ENCODE measurements at regions not wholly inside any gene's neighbourhood (a gene's known extent, or its start where the extent isn't known, plus 50 kb on each side); places are given as distances from the start of the nearest gene placed in this dataset.

GRCh38 chr12:105679982-105680381 is 349.5 kb downstream of the C12orf75 start:
- ChIA-PET CTCF (ENCODE audit: low intra/inter-chr PET ratio, low total read pairs) (no interaction called here), POLR2A (no interaction called here)
- 15% methylated on average over 1 of the region's 1 CpG for WGBS (ENCODE audit: low lambda C conversion rate)
- H3K79me2 ChIP-seq (ENCODE audit: insufficient read depth, low read length): no peaks in the 10 kb centered on the region
- H3K4me2 ChIP-seq (ENCODE audit: low read depth, low read length): no peak overlapping the region
- no TSS peak for BruUV-seq (replicated peaks)
- no peaks in the 10 kb centered on the region for H3K27me3 ChIP-seq (ENCODE audit: control insufficient read depth in 1 of 2, insufficient read depth in 2 of 2, low read length in 2 of 2)
- DNase-seq (ENCODE audit: low spot score): no peak
- TF ChIP-seq, protein P1, sequence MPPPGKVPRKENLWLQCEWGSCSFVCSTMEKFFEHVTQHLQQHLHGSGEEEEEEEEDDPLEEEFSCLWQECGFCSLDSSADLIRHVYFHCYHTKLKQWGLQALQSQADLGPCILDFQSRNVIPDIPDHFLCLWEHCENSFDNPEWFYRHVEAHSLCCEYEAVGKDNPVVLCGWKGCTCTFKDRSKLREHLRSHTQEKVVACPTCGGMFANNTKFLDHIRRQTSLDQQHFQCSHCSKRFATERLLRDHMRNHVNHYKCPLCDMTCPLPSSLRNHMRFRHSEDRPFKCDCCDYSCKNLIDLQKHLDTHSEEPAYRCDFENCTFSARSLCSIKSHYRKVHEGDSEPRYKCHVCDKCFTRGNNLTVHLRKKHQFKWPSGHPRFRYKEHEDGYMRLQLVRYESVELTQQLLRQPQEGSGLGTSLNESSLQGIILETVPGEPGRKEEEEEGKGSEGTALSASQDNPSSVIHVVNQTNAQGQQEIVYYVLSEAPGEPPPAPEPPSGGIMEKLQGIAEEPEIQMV (CRISPR knock-in tag; IDR thresholded peaks at IDR 0.05; ENCODE audit: low read depth): no peak
- no peak for TF ChIP-seq KDM2A (CRISPR knock-in tag; IDR thresholded peaks at IDR 0.05; ENCODE audit: borderline replicate concordance, low read depth)
- TF ChIP-seq, protein P2, sequence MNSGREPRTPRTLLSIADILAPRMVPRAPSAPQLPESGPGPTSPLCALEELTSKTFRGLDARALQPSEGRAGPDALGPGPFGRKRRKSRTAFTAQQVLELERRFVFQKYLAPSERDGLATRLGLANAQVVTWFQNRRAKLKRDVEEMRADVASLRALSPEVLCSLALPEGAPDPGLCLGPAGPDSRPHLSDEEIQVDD (CRISPR knock-in tag; IDR thresholded peaks at IDR 0.05; ENCODE audit: borderline replicate concordance): no peak
- FAIRE-seq: no peak
- H3K4me3 ChIP-seq (replicated peaks in 1 of 3; ENCODE audit: insufficient read depth in 1 of 3, low read depth in 2 of 3, low read length in 3 of 3): no peak overlapping the region
- intact Hi-C loops (cut with micrococcal nuclease; ENCODE audit: unreplicated experiment): no loop called here
- no peaks in the 10 kb centered on the region for H3K9me3 ChIP-seq (ENCODE audit: low read length)
- in situ Hi-C loops (cut with HindIII; ENCODE audit: extremely low pct_ligation_motif_present, low pct_unique_long_range_greater_than_20kb): no loop called here
- H4K20me1 ChIP-seq (ENCODE audit: insufficient read depth, low read length): no peaks in the 10 kb centered on the region
- no peaks in the 10 kb centered on the region for H3K36me3 ChIP-seq (replicated peaks in 1 of 2; ENCODE audit: control insufficient read depth in 1 of 2, insufficient read depth in 2 of 2, low read length in 2 of 2)
- ATAC-seq: no peak
- no peak overlapping the region for H3K9ac ChIP-seq (ENCODE audit: insufficient read depth, low read depth, low read length)
- no peak overlapping the region for H3K27ac ChIP-seq (ENCODE audit: extremely low read length, insufficient read depth, low read length)
- no peaks in the 10 kb centered on the region for H3K4me1 ChIP-seq (ENCODE audit: insufficient read depth, low read length)
- no peak overlapping the region for H2AFZ ChIP-seq (ENCODE audit: low read length)

DNA sequence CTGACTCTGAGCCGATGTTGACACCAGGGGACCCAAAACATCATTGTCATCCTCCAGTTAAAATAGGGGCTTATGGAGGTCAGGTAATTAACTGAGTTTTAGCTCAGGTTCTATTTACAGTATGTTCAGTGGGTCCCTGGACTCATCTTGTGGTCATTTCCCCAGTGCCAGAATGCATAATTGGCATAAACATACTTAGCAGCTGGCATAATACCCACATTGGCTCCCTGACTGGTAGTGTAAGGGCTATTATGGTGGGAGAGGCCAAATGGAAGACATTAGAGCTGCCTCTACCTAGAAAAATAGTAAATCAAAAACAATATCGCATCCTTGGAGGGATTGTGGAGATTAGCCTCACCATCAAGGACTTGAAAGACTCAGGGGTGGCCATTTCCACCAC is 350.9 kb downstream of the C12orf75 start:
- Histone ChIP-seq H3K9ac (ENCODE audit: insufficient read depth, low read depth, low read length) (no peak overlapping the region), H3K27ac (ENCODE audit: extremely low read length, insufficient read depth, low read length) (no peak overlapping the region), H3K27me3 (ENCODE audit: control insufficient read depth in 1 of 2, insufficient read depth in 2 of 2, low read length in 2 of 2) (no peaks in the 10 kb centered on the region), H3K9me3 (ENCODE audit: low read length) (no peaks in the 10 kb centered on the region), H3K36me3 (replicated peaks in 1 of 2; ENCODE audit: control insufficient read depth in 1 of 2, insufficient read depth in 2 of 2, low read length in 2 of 2) (no peaks in the 10 kb centered on the region), H3K4me3 (replicated peaks in 1 of 3; ENCODE audit: insufficient read depth in 1 of 3, low read depth in 2 of 3, low read length in 3 of 3) (no peak overlapping the region), H3K4me2 (ENCODE audit: low read depth, low read length) (no peak overlapping the region), H2AFZ (ENCODE audit: low read length) (no peak overlapping the region), H3K4me1 (ENCODE audit: insufficient read depth, low read length) (no peaks in the 10 kb centered on the region), H3K79me2 (ENCODE audit: insufficient read depth, low read length) (no peaks in the 10 kb centered on the region), H4K20me1 (ENCODE audit: insufficient read depth, low read length) (no peaks in the 10 kb centered on the region)
- FAIRE-seq (no peak), DNase-seq (ENCODE audit: low spot score) (no peak), ATAC-seq (no peak)
- BruUV-seq (replicated peaks): no TSS peak
- intact Hi-C loops (cut with micrococcal nuclease; ENCODE audit: unreplicated experiment): no loop called here
- CTCF ChIA-PET (ENCODE audit: low intra/inter-chr PET ratio, low total read pairs): no interaction called here
- POLR2A ChIA-PET: no interaction called here
- in situ Hi-C loops (cut with HindIII; ENCODE audit: extremely low pct_ligation_motif_present, low pct_unique_long_range_greater_than_20kb): no loop called here
- 10% methylated on average over 2 of the region's 2 CpGs for WGBS (ENCODE audit: low lambda C conversion rate)
- TF ChIP-seq ZSCAN22 (CRISPR knock-in tag; IDR thresholded peaks at IDR 0.05) (no peak), ZNF180 (CRISPR knock-in tag; IDR thresholded peaks at IDR 0.05; ENCODE audit: borderline replicate concordance, low read depth) (no peak), ZNF75D (CRISPR knock-in tag; IDR thresholded peaks at IDR 0.05; ENCODE audit: borderline replicate concordance) (no peak), ZNF121 (CRISPR knock-in tag; IDR thresholded peaks at IDR 0.05) (no peak), FLYWCH1 (CRISPR knock-in tag; IDR thresholded peaks at IDR 0.05) (no peak), PHB2 (IDR thresholded peaks at IDR 0.05; ENCODE audit: partially characterized antibody) (no peak), YY1 (IDR thresholded peaks at IDR 0.05; ENCODE audit: insufficient read depth, insufficient replicate concordance, low read depth, low read length) (no peak), ISL2 (CRISPR knock-in tag; IDR thresholded peaks at IDR 0.05) (no peak), E2F5 (CRISPR knock-in tag; conservative IDR thresholded peaks at IDR 0.05) (no peak), ZNF772 (CRISPR knock-in tag; IDR thresholded peaks at IDR 0.05) (no peak), RFX5 (IDR thresholded peaks at IDR 0.05; ENCODE audit: low read depth, low read length) (no peak), ZNF883 (CRISPR knock-in tag; IDR thresholded peaks at IDR 0.05; ENCODE audit: not compliant biosample characterization) (no peak)
- TF ChIP-seq, protein P3, sequence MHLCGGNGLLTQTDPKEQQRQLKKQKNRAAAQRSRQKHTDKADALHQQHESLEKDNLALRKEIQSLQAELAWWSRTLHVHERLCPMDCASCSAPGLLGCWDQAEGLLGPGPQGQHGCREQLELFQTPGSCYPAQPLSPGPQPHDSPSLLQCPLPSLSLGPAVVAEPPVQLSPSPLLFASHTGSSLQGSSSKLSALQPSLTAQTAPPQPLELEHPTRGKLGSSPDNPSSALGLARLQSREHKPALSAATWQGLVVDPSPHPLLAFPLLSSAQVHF (CRISPR knock-in tag; IDR thresholded peaks at IDR 0.05): no peak
